Astrocyte (in vitro differentiated cells and primary cell): ENCODE measurements at regions not wholly inside any gene's neighbourhood (a gene's known extent, or its start where the extent isn't known, plus 50 kb on each side); places are given as distances from the start of the nearest gene placed in this dataset.
A peak's percentile ranks its signal among the peaks of the same experiment; 100 is the strongest.

Experiments used
- DNase-seq: peaks from one replicate; pipeline ENCODE4 v3.0.0-alpha.2; 2010; ENCODE audit warnings: low read depth
- FAIRE-seq: peaks from 2 replicates; lab custom pipeline; 2011; peaks lifted over from hg19 to GRCh38; lab: Jason Lieb, UNC
- H2AFZ ChIP-seq: 2 replicates; pipeline ENCODE4 v1.6.0; 2012; ENCODE audit warnings: low read depth, low read length, inconsistent platforms
- H3K27ac ChIP-seq: 2 replicates; pipeline ENCODE4 v1.5.1; 2011; ENCODE audit warnings: low read depth, low read length, inconsistent platforms
- H3K27me3 ChIP-seq: 2 replicates; pipeline ENCODE4 v1.6.0; 2011; ENCODE audit warnings: low read length, inconsistent platforms; ENCODE audit not compliant: insufficient read depth
- H3K36me3 ChIP-seq: 2 replicates; pipeline ENCODE4 v1.5.1; 2011; ENCODE audit warnings: low read length, inconsistent platforms; ENCODE audit not compliant: insufficient read depth
- H3K4me1 ChIP-seq: 2 replicates; pipeline ENCODE4 v1.5.1; 2011; ENCODE audit warnings: low read length, inconsistent platforms; ENCODE audit not compliant: insufficient read depth
- H3K4me2 ChIP-seq: 2 replicates; pipeline ENCODE4 v1.6.0; 2012; ENCODE audit warnings: low read length, inconsistent platforms
- H3K4me3 ChIP-seq: 2 replicates; pipeline ENCODE4 v1.5.1; 2011; ENCODE audit warnings: low read depth, mild to moderate bottlenecking, low read length, inconsistent platforms; ENCODE audit not compliant: insufficient read depth
- H3K79me2 ChIP-seq: 2 replicates; pipeline ENCODE4 v1.6.0; 2012; ENCODE audit warnings: mild to moderate bottlenecking, low read length, inconsistent platforms; ENCODE audit not compliant: insufficient read depth
- H3K9ac ChIP-seq: 2 replicates; pipeline ENCODE4 v1.6.0; 2012; ENCODE audit warnings: mild to moderate bottlenecking, low read length, inconsistent platforms
- H3K9me3 ChIP-seq: 2 replicates; pipeline ENCODE4 v1.5.1; 2012; ENCODE audit warnings: low read depth, mild to moderate bottlenecking, low read length, inconsistent platforms; ENCODE audit not compliant: insufficient read depth
- H4K20me1 ChIP-seq: 2 replicates; pipeline ENCODE4 v1.6.0; 2012; ENCODE audit warnings: low read length, inconsistent platforms; ENCODE audit not compliant: insufficient read depth
- H3K27ac Mint-ChIP-seq: one replicate; pipeline ENCODE4 v1.8.0; 2021; ENCODE audit warnings: mild to moderate bottlenecking, mixed read lengths; ENCODE audit not compliant: unreplicated experiment
- H3K27me3 Mint-ChIP-seq: one replicate; pipeline ENCODE4 v1.8.0; 2021; ENCODE audit warnings: low read depth, mixed read lengths; ENCODE audit not compliant: unreplicated experiment
- H3K36me3 Mint-ChIP-seq: one replicate; pipeline ENCODE4 v1.8.0; 2021; ENCODE audit warnings: low read depth, mixed read lengths; ENCODE audit not compliant: unreplicated experiment
- H3K4me1 Mint-ChIP-seq: one replicate; pipeline ENCODE4 v1.8.0; 2021; ENCODE audit warnings: low read depth, mixed read lengths; ENCODE audit not compliant: unreplicated experiment
- H3K4me3 Mint-ChIP-seq: one replicate; pipeline ENCODE4 v1.8.0; 2021; ENCODE audit warnings: mild to moderate bottlenecking, moderate library complexity, mixed read lengths; ENCODE audit not compliant: unreplicated experiment
- H3K9me3 Mint-ChIP-seq: one replicate; pipeline ENCODE4 v1.8.0; 2021; ENCODE audit warnings: mild to moderate bottlenecking, mixed read lengths; ENCODE audit not compliant: unreplicated experiment
- CTCF ChIP-seq: IDR thresholded peaks from 2 replicates; pipeline ENCODE4 v1.5.1; 2011; ENCODE audit warnings: low read depth, mild to moderate bottlenecking, inconsistent platforms, low read length, moderate library complexity; ENCODE audit not compliant: insufficient read depth
- EZH2 ChIP-seq: IDR thresholded peaks from 2 replicates; pipeline ENCODE4 v1.6.1; 2012; ENCODE audit warnings: mild to moderate bottlenecking, low read length, inconsistent platforms; ENCODE audit not compliant: insufficient read depth

GRCh38 chr10:20990604-20991003, 93.5 kb upstream of the NEBL start:
- H4K20me1 ChIP-seq: no peaks in the 10 kb centered on the region
- no peak overlapping the region for H3K9ac ChIP-seq
- H3K27me3 ChIP-seq: no peaks in the 10 kb centered on the region

GRCh38 chr10:20988357-20988983, 91.4 kb upstream of the NEBL start:
- no peaks in the 10 kb centered on the region for H3K27me3 Mint-ChIP-seq
- H3K9me3 ChIP-seq: no peaks in the 10 kb centered on the region
- no peak overlapping the region for H3K9ac ChIP-seq
- no peaks in the 10 kb centered on the region for H4K20me1 ChIP-seq
- H3K9me3 Mint-ChIP-seq: no peaks in the 10 kb centered on the region
- H3K27ac ChIP-seq: no peak overlapping the region
- DNase-seq (no peak), FAIRE-seq (no peak)
- H3K4me2 ChIP-seq: no peak overlapping the region
- no peak overlapping the region for H3K4me3 Mint-ChIP-seq
- H3K4me1 Mint-ChIP-seq: peaks cover 10% of the 10 kb centered on the region
- H3K79me2 ChIP-seq: no peaks in the 10 kb centered on the region
- no peak overlapping the region for H3K27ac Mint-ChIP-seq
- no peaks in the 10 kb centered on the region for H3K36me3 ChIP-seq
- no peak overlapping the region for H2AFZ ChIP-seq
- peaks cover 17% of the 10 kb centered on the region for H3K4me1 ChIP-seq
- H3K4me3 ChIP-seq: no peak overlapping the region
- H3K27me3 ChIP-seq: no peaks in the 10 kb centered on the region
- no peak for TF ChIP-seq EZH2
- TF ChIP-seq CTCF: no peak
- H3K36me3 Mint-ChIP-seq: no peaks in the 10 kb centered on the region

More at GRCh38 chr10:20990604-20991003, 93.5 kb upstream of the NEBL start:
- Histone ChIP-seq H3K9me3 (no peaks in the 10 kb centered on the region), H3K4me2 (peak overlapping the region; percentile 46), H2AFZ (no peak overlapping the region), H3K36me3 (no peaks in the 10 kb centered on the region), H3K79me2 (no peaks in the 10 kb centered on the region), H3K4me1 (peaks cover 27% of the 10 kb centered on the region), H3K4me3 (no peak overlapping the region), H3K27ac (no peak overlapping the region)
- TF ChIP-seq CTCF (no peak), EZH2 (no peak)
- H3K27ac Mint-ChIP-seq: peak overlapping the region; percentile 6
- FAIRE-seq (peak; percentile 96), DNase-seq (peak; percentile 83)
- no peaks in the 10 kb centered on the region for H3K36me3 Mint-ChIP-seq
- H3K9me3 Mint-ChIP-seq: no peaks in the 10 kb centered on the region
- H3K27me3 Mint-ChIP-seq: no peaks in the 10 kb centered on the region
- peaks cover 17% of the 10 kb centered on the region for H3K4me1 Mint-ChIP-seq
- no peak overlapping the region for H3K4me3 Mint-ChIP-seq

- no peaks in the 10 kb centered on the region for H3K27me3 Mint-ChIP-seq
These were observed 88.9 kb upstream of the NEBL start for GRCh38 chr10:20986049-20986448.

More at GRCh38 chr10:20986049-20986448, 88.9 kb upstream of the NEBL start:
- H3K4me1 Mint-ChIP-seq: peaks cover 9% of the 10 kb centered on the region
- Histone ChIP-seq H3K27ac (no peak overlapping the region), H3K4me2 (no peak overlapping the region), H3K79me2 (no peaks in the 10 kb centered on the region), H3K36me3 (no peaks in the 10 kb centered on the region), H3K9ac (no peak overlapping the region), H4K20me1 (no peaks in the 10 kb centered on the region), H3K9me3 (no peaks in the 10 kb centered on the region), H2AFZ (no peak overlapping the region), H3K4me3 (no peak overlapping the region), H3K4me1 (peaks cover 10% of the 10 kb centered on the region), H3K27me3 (no peaks in the 10 kb centered on the region)
- FAIRE-seq: no peak
- no peak overlapping the region for H3K4me3 Mint-ChIP-seq
- no peak overlapping the region for H3K27ac Mint-ChIP-seq
- no peaks in the 10 kb centered on the region for H3K9me3 Mint-ChIP-seq
- no peaks in the 10 kb centered on the region for H3K36me3 Mint-ChIP-seq
- TF ChIP-seq EZH2 (no peak), CTCF (no peak)
- DNase-seq: no peak
